SK-N-SH (cell line): ENCODE measurements at regions not wholly inside any gene's neighbourhood (a gene's known extent, or its start where the extent isn't known, plus 50 kb on each side); places are given as distances from the start of the nearest gene placed in this dataset.
"Not testable (repeated sequence)": the region's sequence is repeated elsewhere in the genome, so short reads cannot be mapped to it uniquely, and the experiment has no call there.

Experiments
- CTCF ChIA-PET: fragments of 300-600, 350-600 bp; formaldehyde crosslinking; extraction: SDS; loops from one replicate; lab custom pipeline; 2021; lab: Yijun Ruan, JAX
- POLR2A ChIA-PET: fragments of 350-600 bp; sonication (Branson Sonifier 250); formaldehyde crosslinking; extraction: SDS; loops from one replicate; lab custom pipeline; 2020; ENCODE audit warnings: antibody characterized with exemption, inconsistent platforms; lab: Yijun Ruan, JAX
- DNase-seq: peaks from one replicate; pipeline ENCODE4 v3.0.0; 2012
- H2AFZ ChIP-seq: fragments of 200-600 bp; sonication (generic); 2 replicates; pipeline ENCODE4 v1.8.1; 2016; ENCODE audit warnings: antibody characterized with exemption, mild to moderate bottlenecking, low read depth
- H3F3A ChIP-seq: fragments of 200-600 bp; sonication (generic); replicated peaks from 2 replicates; pipeline ENCODE3; 2016; ENCODE audit warnings: antibody characterized with exemption, mild to moderate bottlenecking; ENCODE audit not compliant: insufficient read depth
- H3K27ac ChIP-seq, 2 experiments: fragments of 200-500 bp in 1 of 2; fragments of 200-600 bp in 1 of 2; sonication (Bioruptor generic) in 1 of 2; sonication (generic), shearing (Covaris generic) in 1 of 2; 2 replicates each; pipeline versions ENCODE4 v1.5.1 to v1.6.1; 2014 to 2016; ENCODE audit warnings: low read depth in 2 of 2, inconsistent platforms in 1 of 2, low read length in 1 of 2, mild to moderate bottlenecking in 1 of 2, mixed read lengths in 1 of 2
- H3K27me3 ChIP-seq: fragments of 200-600 bp; sonication (generic), shearing (Covaris generic); 2 replicates; pipeline ENCODE4 v1.6.1; 2016; ENCODE audit warnings: mixed run types; ENCODE audit not compliant: insufficient read depth
- H3K36me3 ChIP-seq, 2 experiments: fragments of 200-500 bp in 1 of 2; fragments of 200-600 bp in 1 of 2; sonication (Bioruptor generic) in 1 of 2; sonication (generic) in 1 of 2; replicated peaks in 1 of 2; 2 replicates each; pipeline versions ENCODE3 to v1.5.1; 2014 to 2016; ENCODE audit warnings: low read length in 1 of 2, mild to moderate bottlenecking in 1 of 2; ENCODE audit not compliant: insufficient read depth in 2 of 2, control insufficient read depth in 1 of 2
- H3K4me1 ChIP-seq, 2 experiments: fragments of 200-500 bp in 1 of 2; fragments of 200-600 bp in 1 of 2; sonication (Bioruptor generic) in 1 of 2; sonication (generic), shearing (Covaris generic) in 1 of 2; 2 replicates each; pipeline versions ENCODE4 v1.5.1 to v1.6.1; 2014 to 2016; ENCODE audit warnings: low read depth in 1 of 2, low read length in 1 of 2, mixed run types in 1 of 2; ENCODE audit not compliant: insufficient read depth in 2 of 2, control insufficient read depth in 1 of 2
- H3K4me2 ChIP-seq: fragments of 200-600 bp; sonication (generic), shearing (Covaris generic); 2 replicates; pipeline ENCODE4 v1.6.1; 2017; ENCODE audit warnings: mixed run types
- H3K4me3 ChIP-seq, 2 experiments: fragments of 200-500 bp in 1 of 2; fragments of 200-600 bp in 1 of 2; sonication (Bioruptor generic) in 1 of 2; sonication (generic), shearing (Covaris generic) in 1 of 2; 2 replicates each; pipeline versions ENCODE4 v1.5.1 to v1.8.1; 2014 to 2016; ENCODE audit warnings: low read depth in 2 of 2, inconsistent platforms in 1 of 2, low read length in 1 of 2, mild to moderate bottlenecking in 1 of 2, mixed read lengths in 1 of 2, moderate library complexity in 1 of 2
- H3K79me2 ChIP-seq: fragments of 200-600 bp; sonication (generic); 2 replicates; pipeline ENCODE4 v1.8.1; 2017; ENCODE audit warnings: mild to moderate bottlenecking; ENCODE audit not compliant: insufficient read depth
- H3K9ac ChIP-seq: fragments of 200-600 bp; sonication (generic); 2 replicates; pipeline ENCODE4 v1.6.1; 2017; ENCODE audit warnings: mixed run types
- H3K9me2 ChIP-seq: fragments of 200-600 bp; sonication (generic); 2 replicates; pipeline ENCODE4 v1.6.1; 2017; ENCODE audit warnings: mixed run types
- H3K9me3 ChIP-seq: fragments of 200-600 bp; sonication (generic); 2 replicates; pipeline ENCODE4 v1.6.1; 2017; ENCODE audit warnings: mixed run types, mild to moderate bottlenecking, moderate library complexity
- H4K20me1 ChIP-seq: fragments of 200-600 bp; sonication (generic); 2 replicates; pipeline ENCODE4 v1.6.1; 2017; ENCODE audit warnings: mild to moderate bottlenecking, mixed run types; ENCODE audit not compliant: insufficient read depth
- CHD2 ChIP-seq: fragments of 150-350 bp; IDR thresholded peaks from 2 replicates; pipeline ENCODE4 v1.6.1; 2018; ENCODE audit warnings: low read length; ENCODE audit not compliant: partially characterized antibody
- EP300 ChIP-seq, 2 experiments: IDR thresholded peaks; 2 replicates each; pipeline versions ENCODE4 v1.4.0 to v1.6.1; 2012; ENCODE audit warnings: borderline replicate concordance in 1 of 2, low read depth in 1 of 2, low read length in 1 of 2
- FOSL2 ChIP-seq: IDR thresholded peaks from 2 replicates; pipeline ENCODE4 v1.4.0; 2012; ENCODE audit warnings: low read depth, mild to moderate bottlenecking, moderate library complexity, borderline replicate concordance
- FOXM1 ChIP-seq: IDR thresholded peaks from 2 replicates; pipeline ENCODE4 v1.4.0; 2012; ENCODE audit warnings: low read depth, mild to moderate bottlenecking
- GABPA ChIP-seq: IDR thresholded peaks from 2 replicates; pipeline ENCODE4 v1.4.0; 2012; ENCODE audit warnings: low read depth, mild to moderate bottlenecking
- MXI1 ChIP-seq: IDR thresholded peaks from 2 replicates; pipeline ENCODE4 v1.6.1; 2012; ENCODE audit warnings: mild to moderate bottlenecking, low read depth, low read length, improper control_type of control experiment
- NFIC ChIP-seq: IDR thresholded peaks from 2 replicates; pipeline ENCODE4 v1.4.0; 2012; ENCODE audit warnings: borderline replicate concordance
- NRF1 ChIP-seq: IDR thresholded peaks from 2 replicates; pipeline ENCODE4 v1.6.1; 2012; ENCODE audit warnings: low read depth, mild to moderate bottlenecking, low read length
- RAD21 ChIP-seq: IDR thresholded peaks from 2 replicates; pipeline ENCODE4 v1.6.1; 2012; ENCODE audit warnings: mild to moderate bottlenecking, low read length
- RFX5 ChIP-seq: IDR thresholded peaks from 2 replicates; pipeline ENCODE4 v1.6.1; 2012; ENCODE audit warnings: mild to moderate bottlenecking, improper control_type of control experiment, low read length
- RXRA ChIP-seq: IDR thresholded peaks from 2 replicates; pipeline ENCODE4 v1.4.0; 2012; ENCODE audit warnings: low read depth, mild to moderate bottlenecking, borderline replicate concordance
- SMC3 ChIP-seq: IDR thresholded peaks from 2 replicates; pipeline ENCODE4 v1.6.1; 2012; ENCODE audit warnings: low read depth, low read length, improper control_type of control experiment
- TAF1 ChIP-seq: IDR thresholded peaks from 2 replicates; pipeline ENCODE4 v1.6.1; 2012; ENCODE audit warnings: low read depth, mild to moderate bottlenecking, low read length, moderate library complexity, borderline replicate concordance
- TCF12 ChIP-seq: IDR thresholded peaks from 2 replicates; pipeline ENCODE4 v1.4.0; 2012
- TEAD4 ChIP-seq: IDR thresholded peaks from 2 replicates; pipeline ENCODE4 v1.4.0; 2012; ENCODE audit warnings: mild to moderate bottlenecking, borderline replicate concordance; ENCODE audit not compliant: insufficient read depth
- YY1 ChIP-seq: IDR thresholded peaks from 2 replicates; pipeline ENCODE4 v1.4.0; 2012; ENCODE audit warnings: low read depth, mild to moderate bottlenecking
- WGBS: methylation state at CpG from one replicate; pipeline ENCODE4 v1.1.6; 2017; ENCODE audit warnings: low lambda C conversion rate; 5-methylcytosine and 5-hydroxymethylcytosine counted together
- TF ChIP-seq, protein P1 (sequence below): IDR thresholded peaks from 2 replicates; pipeline ENCODE4 v1.4.0; 2012; ENCODE audit warnings: low read depth
- TF ChIP-seq, protein P2 (sequence below): IDR thresholded peaks from 2 replicates; pipeline ENCODE4; 2012
- TF ChIP-seq, protein P3 (sequence below): IDR thresholded peaks from 2 replicates; pipeline ENCODE4 v1.6.1; 2012; ENCODE audit warnings: mild to moderate bottlenecking, low read depth, low read length, moderate library complexity
- TF ChIP-seq, protein P4 (sequence below): fragments of 200-600 bp; sonication (generic); IDR thresholded peaks from 2 replicates; pipeline ENCODE4 v1.6.1; 2017; ENCODE audit warnings: antibody characterized with exemption, mild to moderate bottlenecking, moderate library complexity

DNA sequence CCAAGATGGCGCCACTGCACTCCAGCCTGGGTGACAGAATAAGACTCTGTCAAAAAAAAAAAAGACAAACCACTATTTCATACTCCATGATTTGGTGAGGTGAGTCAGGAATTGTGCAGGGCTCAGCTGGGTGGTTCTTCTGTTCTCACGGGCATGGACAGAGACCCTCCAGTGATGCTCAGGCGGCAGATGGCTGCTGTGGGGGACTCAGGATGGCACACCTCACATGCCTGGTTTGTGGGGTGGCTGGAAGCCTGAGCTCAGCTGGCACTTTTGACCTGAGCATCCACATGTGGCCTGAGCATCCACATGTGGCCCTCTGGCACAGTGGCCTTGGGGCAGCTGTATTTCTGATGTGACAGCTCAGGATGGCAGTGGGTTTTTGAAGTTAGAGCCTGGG, 217.2 kb downstream of the IRX2 start:
- TF ChIP-seq RFX5 (no peak), TEAD4 (no peak), NFIC (no peak), FOSL2 (no peak), RXRA (no peak), RAD21 (no peak), YY1 (no peak), TAF1 (no peak), FOXM1 (no peak), EP300 (IDR thresholded peaks at IDR 0.05; ENCODE audit: borderline replicate concordance in 1 of 2, low read depth in 1 of 2, low read length in 1 of 2) (no peak), GABPA (no peak), NRF1 (no peak), MXI1 (no peak), SMC3 (no peak), TCF12 (no peak), CHD2 (no peak)
- TF ChIP-seq, protein P1, sequence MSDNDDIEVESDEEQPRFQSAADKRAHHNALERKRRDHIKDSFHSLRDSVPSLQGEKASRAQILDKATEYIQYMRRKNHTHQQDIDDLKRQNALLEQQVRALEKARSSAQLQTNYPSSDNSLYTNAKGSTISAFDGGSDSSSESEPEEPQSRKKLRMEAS = no peak
- TF ChIP-seq, protein P2, sequence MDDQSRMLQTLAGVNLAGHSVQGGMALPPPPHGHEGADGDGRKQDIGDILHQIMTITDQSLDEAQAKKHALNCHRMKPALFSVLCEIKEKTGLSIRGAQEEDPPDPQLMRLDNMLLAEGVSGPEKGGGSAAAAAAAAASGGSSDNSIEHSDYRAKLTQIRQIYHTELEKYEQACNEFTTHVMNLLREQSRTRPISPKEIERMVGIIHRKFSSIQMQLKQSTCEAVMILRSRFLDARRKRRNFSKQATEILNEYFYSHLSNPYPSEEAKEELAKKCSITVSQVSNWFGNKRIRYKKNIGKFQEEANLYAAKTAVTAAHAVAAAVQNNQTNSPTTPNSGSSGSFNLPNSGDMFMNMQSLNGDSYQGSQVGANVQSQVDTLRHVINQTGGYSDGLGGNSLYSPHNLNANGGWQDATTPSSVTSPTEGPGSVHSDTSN = no peak
- TF ChIP-seq, protein P3, sequence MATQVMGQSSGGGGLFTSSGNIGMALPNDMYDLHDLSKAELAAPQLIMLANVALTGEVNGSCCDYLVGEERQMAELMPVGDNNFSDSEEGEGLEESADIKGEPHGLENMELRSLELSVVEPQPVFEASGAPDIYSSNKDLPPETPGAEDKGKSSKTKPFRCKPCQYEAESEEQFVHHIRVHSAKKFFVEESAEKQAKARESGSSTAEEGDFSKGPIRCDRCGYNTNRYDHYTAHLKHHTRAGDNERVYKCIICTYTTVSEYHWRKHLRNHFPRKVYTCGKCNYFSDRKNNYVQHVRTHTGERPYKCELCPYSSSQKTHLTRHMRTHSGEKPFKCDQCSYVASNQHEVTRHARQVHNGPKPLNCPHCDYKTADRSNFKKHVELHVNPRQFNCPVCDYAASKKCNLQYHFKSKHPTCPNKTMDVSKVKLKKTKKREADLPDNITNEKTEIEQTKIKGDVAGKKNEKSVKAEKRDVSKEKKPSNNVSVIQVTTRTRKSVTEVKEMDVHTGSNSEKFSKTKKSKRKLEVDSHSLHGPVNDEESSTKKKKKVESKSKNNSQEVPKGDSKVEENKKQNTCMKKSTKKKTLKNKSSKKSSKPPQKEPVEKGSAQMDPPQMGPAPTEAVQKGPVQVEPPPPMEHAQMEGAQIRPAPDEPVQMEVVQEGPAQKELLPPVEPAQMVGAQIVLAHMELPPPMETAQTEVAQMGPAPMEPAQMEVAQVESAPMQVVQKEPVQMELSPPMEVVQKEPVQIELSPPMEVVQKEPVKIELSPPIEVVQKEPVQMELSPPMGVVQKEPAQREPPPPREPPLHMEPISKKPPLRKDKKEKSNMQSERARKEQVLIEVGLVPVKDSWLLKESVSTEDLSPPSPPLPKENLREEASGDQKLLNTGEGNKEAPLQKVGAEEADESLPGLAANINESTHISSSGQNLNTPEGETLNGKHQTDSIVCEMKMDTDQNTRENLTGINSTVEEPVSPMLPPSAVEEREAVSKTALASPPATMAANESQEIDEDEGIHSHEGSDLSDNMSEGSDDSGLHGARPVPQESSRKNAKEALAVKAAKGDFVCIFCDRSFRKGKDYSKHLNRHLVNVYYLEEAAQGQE = no peak
- TF ChIP-seq, protein P4, sequence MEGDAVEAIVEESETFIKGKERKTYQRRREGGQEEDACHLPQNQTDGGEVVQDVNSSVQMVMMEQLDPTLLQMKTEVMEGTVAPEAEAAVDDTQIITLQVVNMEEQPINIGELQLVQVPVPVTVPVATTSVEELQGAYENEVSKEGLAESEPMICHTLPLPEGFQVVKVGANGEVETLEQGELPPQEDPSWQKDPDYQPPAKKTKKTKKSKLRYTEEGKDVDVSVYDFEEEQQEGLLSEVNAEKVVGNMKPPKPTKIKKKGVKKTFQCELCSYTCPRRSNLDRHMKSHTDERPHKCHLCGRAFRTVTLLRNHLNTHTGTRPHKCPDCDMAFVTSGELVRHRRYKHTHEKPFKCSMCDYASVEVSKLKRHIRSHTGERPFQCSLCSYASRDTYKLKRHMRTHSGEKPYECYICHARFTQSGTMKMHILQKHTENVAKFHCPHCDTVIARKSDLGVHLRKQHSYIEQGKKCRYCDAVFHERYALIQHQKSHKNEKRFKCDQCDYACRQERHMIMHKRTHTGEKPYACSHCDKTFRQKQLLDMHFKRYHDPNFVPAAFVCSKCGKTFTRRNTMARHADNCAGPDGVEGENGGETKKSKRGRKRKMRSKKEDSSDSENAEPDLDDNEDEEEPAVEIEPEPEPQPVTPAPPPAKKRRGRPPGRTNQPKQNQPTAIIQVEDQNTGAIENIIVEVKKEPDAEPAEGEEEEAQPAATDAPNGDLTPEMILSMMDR = no peak
- H3K4me1 ChIP-seq = no peaks in the 10 kb centered on the region
- H3K27me3 ChIP-seq = peaks cover 30% of the 10 kb centered on the region; the same call in 1 of the 2 replicates
- no peak overlapping the region for H3K9ac ChIP-seq
- CTCF ChIA-PET = no interaction called here
- H3K4me2 ChIP-seq = no peak overlapping the region
- no peak for DNase-seq
- no peak overlapping the region for H3K27ac ChIP-seq
- no peak overlapping the region for H2AFZ ChIP-seq
- no peaks in the 10 kb centered on the region for H3K79me2 ChIP-seq
- POLR2A ChIA-PET = no interaction called here
- no peaks in the 10 kb centered on the region for H3K9me3 ChIP-seq
- H3K4me3 ChIP-seq = no peak overlapping the region
- WGBS = 0% methylated on average over 3 of the region's 3 CpGs
- H3F3A ChIP-seq = no peaks in the 10 kb centered on the region
- no peaks in the 10 kb centered on the region for H4K20me1 ChIP-seq
- H3K36me3 ChIP-seq = no peaks in the 10 kb centered on the region
- no peaks in the 10 kb centered on the region for H3K9me2 ChIP-seq

DNA sequence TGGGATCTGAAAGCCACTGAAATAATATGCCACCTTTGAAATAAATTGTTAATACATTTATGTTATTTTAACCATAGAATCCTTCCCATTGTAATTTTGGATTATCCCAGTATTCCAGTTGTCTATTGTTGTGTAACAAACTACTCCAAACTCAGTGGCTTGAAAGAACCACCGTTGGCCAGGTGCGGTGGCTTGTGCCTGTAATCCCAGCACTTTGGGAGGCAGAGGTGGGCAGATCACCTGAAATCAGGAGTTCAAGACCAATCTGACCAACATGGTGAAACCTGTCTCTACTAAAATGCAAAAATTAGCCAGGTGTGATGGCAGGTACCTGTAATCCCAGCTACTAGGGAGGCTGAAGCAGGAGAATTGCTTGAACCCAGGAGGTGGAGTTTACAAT, 217.6 kb downstream of the IRX2 start:
- WGBS = 34% methylated on average over 2 of the region's 2 CpGs
- POLR2A ChIA-PET, H3K4me2 ChIP-seq, H3F3A ChIP-seq, H3K36me3 ChIP-seq, H3K9ac ChIP-seq, H4K20me1 ChIP-seq, DNase-seq, H3K9me2 ChIP-seq, H3K4me3 ChIP-seq, H3K4me1 ChIP-seq, CTCF ChIA-PET, H3K79me2 ChIP-seq, H2AFZ ChIP-seq, H3K27ac ChIP-seq, H3K9me3 ChIP-seq: not testable (repeated sequence)
- H3K27me3 ChIP-seq = peaks cover 26% of the 10 kb centered on the region; the same call in 1 of the 2 replicates
